ENCODE measurements at regions not wholly inside any gene's neighbourhood (a gene's known extent, or its start where the extent isn't known, plus 50 kb on each side); places are given as distances from the start of the nearest gene placed in this dataset.

DNA sequence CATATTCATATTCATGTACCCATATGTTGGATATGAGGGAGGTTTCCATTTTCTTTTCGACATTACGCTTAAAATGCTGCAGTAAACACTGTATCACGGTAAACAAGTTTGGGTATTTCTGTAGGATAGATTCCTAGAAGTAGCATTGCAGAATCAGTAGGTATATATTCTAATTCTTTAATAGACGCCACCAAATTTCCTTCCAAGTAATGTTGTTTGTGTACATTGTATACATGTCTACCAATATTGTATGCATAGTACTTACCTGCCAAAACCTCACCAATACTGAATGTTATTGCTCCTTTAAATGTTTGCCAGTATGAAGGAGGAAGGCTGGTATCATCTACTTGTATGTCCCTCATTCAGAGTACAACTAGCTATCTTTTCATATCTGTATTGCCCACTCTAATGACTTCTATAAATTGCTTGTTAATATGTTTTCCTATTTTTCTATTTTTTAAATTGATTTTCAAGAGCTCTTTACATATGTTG lies 56.1 kb upstream of the ZNF536 start:
- 92 to 98% (median 94%) methylated on average over 4 of the region's 4 CpGs for WGBS, 5 donors
- H3K27me3 ChIP-seq (replicated peaks in 1 of 7) = no peaks in the 10 kb centered on the region
- DNase-seq = no peak
- TF ChIP-seq, protein P1, sequence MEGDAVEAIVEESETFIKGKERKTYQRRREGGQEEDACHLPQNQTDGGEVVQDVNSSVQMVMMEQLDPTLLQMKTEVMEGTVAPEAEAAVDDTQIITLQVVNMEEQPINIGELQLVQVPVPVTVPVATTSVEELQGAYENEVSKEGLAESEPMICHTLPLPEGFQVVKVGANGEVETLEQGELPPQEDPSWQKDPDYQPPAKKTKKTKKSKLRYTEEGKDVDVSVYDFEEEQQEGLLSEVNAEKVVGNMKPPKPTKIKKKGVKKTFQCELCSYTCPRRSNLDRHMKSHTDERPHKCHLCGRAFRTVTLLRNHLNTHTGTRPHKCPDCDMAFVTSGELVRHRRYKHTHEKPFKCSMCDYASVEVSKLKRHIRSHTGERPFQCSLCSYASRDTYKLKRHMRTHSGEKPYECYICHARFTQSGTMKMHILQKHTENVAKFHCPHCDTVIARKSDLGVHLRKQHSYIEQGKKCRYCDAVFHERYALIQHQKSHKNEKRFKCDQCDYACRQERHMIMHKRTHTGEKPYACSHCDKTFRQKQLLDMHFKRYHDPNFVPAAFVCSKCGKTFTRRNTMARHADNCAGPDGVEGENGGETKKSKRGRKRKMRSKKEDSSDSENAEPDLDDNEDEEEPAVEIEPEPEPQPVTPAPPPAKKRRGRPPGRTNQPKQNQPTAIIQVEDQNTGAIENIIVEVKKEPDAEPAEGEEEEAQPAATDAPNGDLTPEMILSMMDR (IDR thresholded peaks at IDR 0.05 in 8 of 11, conservative IDR thresholded peaks at IDR 0.05 in 3 of 11) = no peak
- no peak for TF ChIP-seq POLR2AphosphoS5 (IDR thresholded peaks at IDR 0.05)
- no peak for TF ChIP-seq POLR2A (IDR thresholded peaks at IDR 0.05)
- no peaks in the 10 kb centered on the region for H3K36me3 ChIP-seq
- H3K9me3 ChIP-seq = peaks cover 0 to 29% (median 10%) of the 10 kb centered on the region in 8 donors
- intact Hi-C loops (cut with DNase I; ENCODE audit: low total_unique reads) = no loop called here
- H3K4me1 ChIP-seq = no peaks in the 10 kb centered on the region
- no peak overlapping the region for H3K27ac ChIP-seq
- no peak overlapping the region for H3K4me3 ChIP-seq

DNA sequence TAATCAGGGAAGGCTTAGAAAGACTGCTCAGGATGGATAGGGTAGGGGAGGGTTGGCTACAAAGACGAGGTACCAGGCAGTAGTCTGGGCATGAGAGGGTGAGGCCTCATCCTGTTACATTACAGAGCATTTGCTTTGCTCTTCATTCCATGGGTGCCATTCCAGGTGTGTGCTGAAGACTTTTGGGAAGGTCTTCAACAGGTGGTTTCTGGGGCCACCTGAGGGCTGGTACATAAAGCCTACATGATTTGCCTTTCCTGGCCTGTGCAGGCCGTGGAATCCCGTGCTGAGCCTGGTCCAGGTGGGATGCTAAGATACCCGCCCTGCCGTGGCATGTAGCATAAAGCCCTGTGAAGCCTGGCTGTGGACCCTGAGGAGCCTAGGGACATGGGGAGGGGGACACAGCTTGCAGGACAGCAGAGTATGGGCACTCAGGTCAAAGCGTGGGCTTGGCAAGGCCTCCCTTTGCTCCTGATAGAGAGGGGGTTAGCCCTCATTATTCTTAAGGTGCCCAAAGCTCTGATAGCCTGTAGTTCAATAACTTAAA lies 55.6 kb upstream of the ZNF536 start:
- H3K9me3 ChIP-seq = peaks cover 0 to 29% (median 10%) of the 10 kb centered on the region in 8 donors
- no peaks in the 10 kb centered on the region for H3K27me3 ChIP-seq (replicated peaks in 1 of 7)
- no peak for TF ChIP-seq POLR2A (IDR thresholded peaks at IDR 0.05)
- TF ChIP-seq, protein P1 (IDR thresholded peaks at IDR 0.05 in 8 of 11, conservative IDR thresholded peaks at IDR 0.05 in 3 of 11) = no peak
- TF ChIP-seq POLR2AphosphoS5 (IDR thresholded peaks at IDR 0.05) = no peak
- no peak overlapping the region for H3K4me3 ChIP-seq
- intact Hi-C loops (cut with DNase I; ENCODE audit: low total_unique reads) = no loop called here
- no peak overlapping the region for H3K27ac ChIP-seq
- WGBS, 5 donors = 75 to 92% (median 82%) methylated on average over 5 to 6 of the region's 6 CpGs
- DNase-seq = no peak
- H3K4me1 ChIP-seq = no peaks in the 10 kb centered on the region
- no peaks in the 10 kb centered on the region for H3K36me3 ChIP-seq

DNA sequence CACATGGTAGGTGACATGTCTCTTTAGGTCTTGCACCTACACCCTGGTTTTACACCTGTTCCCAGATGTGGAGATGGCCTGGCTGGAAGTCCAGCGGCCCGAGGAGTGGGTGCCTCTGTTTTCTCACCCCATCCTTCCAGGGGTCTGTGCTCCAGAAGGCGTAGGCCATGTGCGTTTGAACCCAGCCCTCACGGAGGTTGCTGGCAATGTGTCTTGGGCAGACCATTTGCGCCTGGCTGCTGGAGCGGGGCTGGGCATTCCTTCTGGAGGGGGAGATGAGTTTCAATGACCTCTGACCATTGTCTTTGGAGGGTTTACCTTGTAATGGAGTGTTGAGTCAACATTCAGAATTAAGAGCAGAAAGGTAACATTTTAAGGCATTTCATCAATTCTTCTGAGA lies 54.8 kb upstream of the ZNF536 start:
- Histone ChIP-seq H3K4me1 (no peaks in the 10 kb centered on the region), H3K27me3 (replicated peaks in 1 of 7) (no peaks in the 10 kb centered on the region), H3K4me3 (no peak overlapping the region), H3K36me3 (no peaks in the 10 kb centered on the region), H3K27ac (no peak overlapping the region), H3K9me3 (peaks cover 0 to 29% (median 10%) of the 10 kb centered on the region in 8 donors)
- TF ChIP-seq POLR2A (IDR thresholded peaks at IDR 0.05) (no peak), POLR2AphosphoS5 (IDR thresholded peaks at IDR 0.05) (no peak)
- TF ChIP-seq, protein P1 (IDR thresholded peaks at IDR 0.05 in 8 of 11, conservative IDR thresholded peaks at IDR 0.05 in 3 of 11) = no peak
- DNase-seq = no peak
- 84 to 93% (median 88%) methylated on average over 7 of the region's 7 CpGs for WGBS, 5 donors
- intact Hi-C loops (cut with DNase I; ENCODE audit: low total_unique reads) = no loop called here

DNA sequence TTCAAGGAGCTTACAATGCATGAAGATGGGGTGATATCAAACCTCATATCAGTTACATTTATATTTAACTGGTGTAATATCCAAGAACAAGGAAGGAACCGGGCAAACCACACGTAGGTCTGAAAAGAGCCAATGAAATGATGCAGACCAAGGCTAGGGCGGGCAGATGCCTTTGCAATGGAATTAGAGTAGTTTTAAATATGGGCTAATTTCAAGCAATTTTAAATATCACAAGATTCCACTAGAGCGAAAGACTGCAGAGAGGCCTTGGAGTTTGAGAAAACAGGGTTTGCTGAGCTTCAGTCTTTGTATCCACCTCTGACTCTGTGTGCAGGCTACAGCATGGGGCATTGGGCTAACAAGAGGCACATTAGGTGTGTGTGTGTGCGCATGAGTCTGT lies 53.9 kb upstream of the ZNF536 start:
- no peak for TF ChIP-seq POLR2AphosphoS5 (IDR thresholded peaks at IDR 0.05)
- TF ChIP-seq, protein P1 (IDR thresholded peaks at IDR 0.05 in 8 of 11, conservative IDR thresholded peaks at IDR 0.05 in 3 of 11) = no peak
- TF ChIP-seq POLR2A (IDR thresholded peaks at IDR 0.05) = no peak

More for the DNA sequence above, 53.9 kb upstream of the ZNF536 start:
- Histone ChIP-seq H3K9me3 (peaks cover 0 to 29% (median 10%) of the 10 kb centered on the region in 8 donors), H3K4me3 (no peak overlapping the region), H3K4me1 (no peaks in the 10 kb centered on the region), H3K27me3 (replicated peaks in 1 of 7) (no peaks in the 10 kb centered on the region), H3K27ac (no peak overlapping the region), H3K36me3 (no peaks in the 10 kb centered on the region)
- intact Hi-C loops (cut with DNase I; ENCODE audit: low total_unique reads) = no loop called here
- DNase-seq = no peak
- 82 to 89% (median 85%) methylated on average over 5 of the region's 5 CpGs for WGBS, 5 donors
